H9 (cell line): ENCODE measurements at regions not wholly inside any gene's neighbourhood (a gene's known extent, or its start where the extent isn't known, plus 50 kb on each side); places are given as distances from the start of the nearest gene placed in this dataset.

Source experiments
- DNase-seq: peaks from one replicate; pipeline ENCODE4 v3.0.0-alpha.2; 2017
- H2AFZ ChIP-seq: one replicate; pipeline ENCODE4 v1.6.1; 2013; ENCODE audit warnings: mild to moderate bottlenecking, low read length, control low read depth, moderate library complexity
- H2AK5ac ChIP-seq: 2 replicates; pipeline ENCODE4 v1.6.1; 2013; ENCODE audit warnings: low read length, control low read depth, mixed read lengths; ENCODE audit not compliant: insufficient read length
- H2BK120ac ChIP-seq: one replicate; pipeline ENCODE4 v1.6.1; 2013; ENCODE audit warnings: low read depth, mild to moderate bottlenecking, low read length, control low read depth, inconsistent platforms; ENCODE audit not compliant: poor library complexity, severe bottlenecking
- H2BK12ac ChIP-seq: 2 replicates; pipeline ENCODE4 v1.6.1; 2013; ENCODE audit warnings: low read length, control low read depth, mixed read lengths, low read depth; ENCODE audit not compliant: insufficient read length
- H2BK15ac ChIP-seq: 2 replicates; pipeline ENCODE4 v1.6.1; 2013; ENCODE audit warnings: low read depth, low read length, control low read depth
- H2BK20ac ChIP-seq: one replicate; pipeline ENCODE4 v1.6.1; 2013; ENCODE audit warnings: low read depth, mild to moderate bottlenecking, low read length, control low read depth, inconsistent platforms; ENCODE audit not compliant: poor library complexity, severe bottlenecking
- H2BK5ac ChIP-seq: 2 replicates; pipeline ENCODE4 v1.6.1; 2013; ENCODE audit warnings: low read length, control low read depth, mixed read lengths; ENCODE audit not compliant: insufficient read length
- H3K14ac ChIP-seq: 2 replicates; pipeline ENCODE4 v1.6.1; 2013; ENCODE audit warnings: low read length, control low read depth; ENCODE audit not compliant: insufficient read depth
- H3K18ac ChIP-seq: 2 replicates; pipeline ENCODE4 v1.6.1; 2013; ENCODE audit warnings: low read depth, mild to moderate bottlenecking, mixed read lengths, low read length, control low read depth; ENCODE audit not compliant: insufficient read length
- H3K23ac ChIP-seq: 2 replicates; pipeline ENCODE4 v1.6.1; 2013; ENCODE audit warnings: low read length, control low read depth, mixed read lengths, low read depth; ENCODE audit not compliant: insufficient read length
- H3K23me2 ChIP-seq: 2 replicates; pipeline ENCODE4 v1.6.1; 2013; ENCODE audit warnings: low read depth, mild to moderate bottlenecking, mixed read lengths, low read length, control low read depth; ENCODE audit not compliant: insufficient read length, poor library complexity, severe bottlenecking
- H3K27ac ChIP-seq: 2 replicates; pipeline ENCODE4 v1.5.1; 2013; ENCODE audit warnings: low read length, control low read depth, mixed read lengths, low read depth; ENCODE audit not compliant: insufficient read length
- H3K27me3 ChIP-seq: 2 replicates; pipeline ENCODE4 v1.6.1; 2013; ENCODE audit warnings: low read length, control low read depth, inconsistent platforms; ENCODE audit not compliant: insufficient read depth
- H3K4ac ChIP-seq: 2 replicates; pipeline ENCODE4 v1.6.1; 2013; ENCODE audit warnings: low read depth, mild to moderate bottlenecking, control low read depth, inconsistent platforms, low read length, moderate library complexity
- H3K4me1 ChIP-seq: 2 replicates; pipeline ENCODE4 v1.6.1; 2013; ENCODE audit warnings: low read length, control low read depth, inconsistent platforms; ENCODE audit not compliant: insufficient read depth
- H3K4me2 ChIP-seq: 2 replicates; pipeline ENCODE4 v1.6.1; 2013; ENCODE audit warnings: low read length, control low read depth, mixed read lengths; ENCODE audit not compliant: insufficient read length, insufficient read depth
- H3K56ac ChIP-seq: 2 replicates; pipeline ENCODE4 v1.6.1; 2013; ENCODE audit warnings: low read depth, mild to moderate bottlenecking, mixed read lengths, low read length, control low read depth; ENCODE audit not compliant: insufficient read length
- H3K79me1 ChIP-seq: 2 replicates; pipeline ENCODE4 v1.6.1; 2013; ENCODE audit warnings: low read depth, mild to moderate bottlenecking, moderate library complexity, low read length, control low read depth, inconsistent platforms; ENCODE audit not compliant: insufficient read depth, poor library complexity, severe bottlenecking
- H3K79me2 ChIP-seq: 2 replicates; pipeline ENCODE4 v1.6.1; 2013; ENCODE audit warnings: low read length, control low read depth, inconsistent platforms; ENCODE audit not compliant: insufficient read depth
- H3K9ac ChIP-seq: 2 replicates; pipeline ENCODE4 v1.6.1; 2013; ENCODE audit warnings: low read length, control low read depth, mixed read lengths; ENCODE audit not compliant: insufficient read length; ENCODE audit errors: extremely low read depth
- H3K9me3 ChIP-seq: one replicate; pipeline ENCODE4 v1.6.1; 2013; ENCODE audit warnings: low read depth, low read length, inconsistent platforms; ENCODE audit not compliant: control insufficient read depth
- H3T11ph ChIP-seq: one replicate; pipeline ENCODE4 v1.6.1; 2013; ENCODE audit warnings: mild to moderate bottlenecking, low read length, control low read depth, inconsistent platforms
- H4K20me1 ChIP-seq: one replicate; pipeline ENCODE4 v1.6.1; 2013; ENCODE audit not compliant: control insufficient read depth, insufficient read length, insufficient read depth
- H4K5ac ChIP-seq: 2 replicates; pipeline ENCODE4 v1.6.1; 2013; ENCODE audit warnings: low read depth, mild to moderate bottlenecking, mixed read lengths, low read length, control low read depth; ENCODE audit not compliant: insufficient read length
- H4K8ac ChIP-seq: replicated peaks from 2 replicates; pipeline ENCODE4 v1.6.1; 2013; ENCODE audit warnings: low read length, control low read depth, mixed read lengths, low read depth; ENCODE audit not compliant: insufficient read length
- H4K91ac ChIP-seq: 2 replicates; pipeline ENCODE4 v1.6.1; 2013; ENCODE audit warnings: low read depth, mild to moderate bottlenecking, moderate library complexity, mixed read lengths, low read length, control low read depth; ENCODE audit not compliant: insufficient read length
- H3K27ac Mint-ChIP-seq, 3 experiments: 2 replicates in 2 of 3; 3 replicates in 1 of 3; pipeline ENCODE4 v1.8.0; 2020 to 2021; ENCODE audit warnings: mixed read lengths in 3 of 3, mild to moderate bottlenecking in 1 of 3, moderate library complexity in 1 of 3
- H3K27me3 Mint-ChIP-seq: 2 replicates; pipeline ENCODE4 v1.8.0; 2021; ENCODE audit warnings: low read depth, mild to moderate bottlenecking, moderate library complexity, mixed read lengths
- H3K36me3 Mint-ChIP-seq, 3 experiments: 2 replicates in 2 of 3; 3 replicates in 1 of 3; pipeline ENCODE4 v1.8.0; 2020 to 2021; ENCODE audit warnings: low read depth in 3 of 3, mixed read lengths in 3 of 3; ENCODE audit not compliant: insufficient read depth in 1 of 3
- H3K4me1 Mint-ChIP-seq, 2 experiments: 2 replicates each; pipeline ENCODE4 v1.8.0; 2020; ENCODE audit warnings: mixed read lengths in 2 of 2
- H3K4me3 Mint-ChIP-seq, 2 experiments: 2 replicates in 1 of 2; 3 replicates in 1 of 2; pipeline ENCODE4 v1.8.0; 2020 to 2021; ENCODE audit warnings: mild to moderate bottlenecking in 2 of 2, mixed read lengths in 2 of 2, moderate library complexity in 1 of 2
- H3K9me3 Mint-ChIP-seq, 2 experiments: 2 replicates in 1 of 2; 3 replicates in 1 of 2; pipeline ENCODE4 v1.8.0; 2020; ENCODE audit warnings: mild to moderate bottlenecking in 2 of 2, mixed read lengths in 2 of 2, moderate library complexity in 1 of 2
- CTCF ChIP-seq: fragments of 200-600 bp; sonication (generic); conservative IDR thresholded peaks from 3 replicates; pipeline ENCODE4 v1.8.0; 2021; ENCODE audit warnings: antibody characterized with exemption, mild to moderate bottlenecking
- WGBS: extraction: QIAGEN DNeasy Blood & Tissue Kit; methylation state at CpG from one replicate; pipeline ENCODE4 v1.1.7; 2013; ENCODE audit warnings: missing lambda C conversion rate, low lambda C conversion rate, mixed read lengths; ENCODE audit not compliant: insufficient read length; ENCODE audit errors: extremely low coverage; 5-methylcytosine and 5-hydroxymethylcytosine counted together

- no peak for TF ChIP-seq CTCF
- H3K9me3 Mint-ChIP-seq, result no peaks in the 10 kb centered on the region
- no peak overlapping the region for H2BK15ac ChIP-seq
Observed at GRCh38 chr21:38668067-38668466, 137.7 kb upstream of the ETS2 start.

More at GRCh38 chr21:38668067-38668466, 137.7 kb upstream of the ETS2 start:
- no peak overlapping the region for H3K23ac ChIP-seq
- H2BK120ac ChIP-seq, result no peak overlapping the region
- WGBS, result no CpG with 5 or more reads among the region's 1 CpG
- no peak overlapping the region for H3K56ac ChIP-seq
- H2AFZ ChIP-seq, result no peak overlapping the region
- Mint-ChIP-seq H3K36me3 (no peaks in the 10 kb centered on the region; a peak in 1 of 7 replicates), H3K4me1 (peaks cover 8 to 11% of the 10 kb centered on the region in 2 experiments), H3K27ac (no peak overlapping the region), H3K27me3 (peaks cover 10% of the 10 kb centered on the region), H3K4me3 (no peak overlapping the region)
- no peaks in the 10 kb centered on the region for H3K9me3 ChIP-seq
- no peak overlapping the region for H2BK12ac ChIP-seq
- no peak overlapping the region for H4K8ac ChIP-seq
- H3K18ac ChIP-seq, result no peak overlapping the region
- H4K20me1 ChIP-seq, result no peaks in the 10 kb centered on the region
- H3K9ac ChIP-seq, result no peak overlapping the region
- no peaks in the 10 kb centered on the region for H3K23me2 ChIP-seq
- H3K4ac ChIP-seq, result no peak overlapping the region
- H3K4me1 ChIP-seq, result no peaks in the 10 kb centered on the region; the same call in 1 of the 2 replicates
- H3K79me2 ChIP-seq, result no peaks in the 10 kb centered on the region
- H3T11ph ChIP-seq, result no peak overlapping the region
- no peaks in the 10 kb centered on the region for H3K27me3 ChIP-seq
- H3K27ac ChIP-seq, result no peak overlapping the region
- no peaks in the 10 kb centered on the region for H3K79me1 ChIP-seq
- H2BK5ac ChIP-seq, result no peak overlapping the region
- H3K4me2 ChIP-seq, result no peak overlapping the region
- H4K91ac ChIP-seq, result no peak overlapping the region
- no peak overlapping the region for H2BK20ac ChIP-seq
- H4K5ac ChIP-seq, result no peak overlapping the region
- no peak overlapping the region for H2AK5ac ChIP-seq
- no peak for DNase-seq
- H3K14ac ChIP-seq, result no peak overlapping the region
